ENCODE measurements at regions not wholly inside any gene's neighbourhood (a gene's known extent, or its start where the extent isn't known, plus 50 kb on each side); places are given as distances from the start of the nearest gene placed in this dataset.

DNA sequence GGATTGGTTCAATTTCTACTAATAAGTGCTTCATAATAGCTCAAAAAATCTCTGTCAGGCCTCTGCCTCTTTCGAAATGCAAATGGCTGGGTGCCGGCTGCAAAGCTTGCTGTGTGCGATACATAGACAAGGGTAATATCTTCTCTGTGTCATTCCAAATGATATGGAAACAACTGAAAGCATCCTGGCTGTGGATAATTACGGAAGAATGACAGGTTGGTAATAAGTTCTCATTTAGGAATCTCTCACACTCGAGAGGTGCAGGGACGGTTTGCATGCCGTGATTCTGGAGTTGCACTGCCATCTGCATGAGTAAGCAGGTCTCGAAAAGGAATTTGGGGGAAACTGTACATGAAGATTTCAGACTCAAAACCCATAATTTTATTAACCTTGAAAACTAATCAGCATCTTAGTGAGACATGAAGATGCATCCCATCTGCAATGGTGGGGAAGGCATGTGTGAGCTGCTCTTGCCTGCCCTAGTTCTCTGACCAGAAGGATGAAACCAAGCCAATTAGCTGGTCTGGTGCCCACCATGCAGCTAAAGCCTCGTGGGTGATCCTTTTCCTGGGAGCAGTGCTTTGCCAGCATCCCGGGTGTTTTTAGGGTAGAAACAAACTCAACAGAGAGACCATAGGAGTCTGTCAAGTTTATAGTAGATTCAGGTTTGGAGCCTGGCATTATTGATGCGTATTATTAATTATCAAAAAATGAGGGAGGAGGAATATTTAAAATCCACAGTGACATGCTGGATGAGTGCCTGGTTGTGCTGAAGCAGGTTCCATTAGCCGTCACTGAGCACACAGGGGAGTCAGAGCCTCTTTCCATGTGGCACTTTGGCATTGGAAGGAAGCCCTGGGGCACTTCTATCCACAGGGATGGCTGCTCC is 503.6 kb upstream of the MGMT start:
- no peak overlapping the region for H3K4me3 ChIP-seq
- intact Hi-C loops (cut with DNase I): no loop called here
- H3K27ac ChIP-seq: no peak overlapping the region
- no peaks in the 10 kb centered on the region for H3K27me3 ChIP-seq
- H3K4me1 ChIP-seq (ENCODE audit: insufficient read depth): no peaks in the 10 kb centered on the region
- no peaks in the 10 kb centered on the region for H3K9me3 ChIP-seq
- TF ChIP-seq EP300 (IDR thresholded peaks at IDR 0.05): no peak
- no peak for TF ChIP-seq CTCF (IDR thresholded peaks at IDR 0.05)
- TF ChIP-seq POLR2A (IDR thresholded peaks at IDR 0.05): no peak
- WGBS, 3 donors: 78 to 82% (median 80%) methylated on average over 12 of the region's 12 CpGs
- no peak for DNase-seq
- no peaks in the 10 kb centered on the region for H3K36me3 ChIP-seq

- Histone ChIP-seq H3K27ac (no peak overlapping the region), H3K4me3 (no peak overlapping the region), H3K36me3 (no peaks in the 10 kb centered on the region), H3K9me3 (no peaks in the 10 kb centered on the region), H3K4me1 (ENCODE audit: insufficient read depth) (no peaks in the 10 kb centered on the region), H3K27me3 (no peaks in the 10 kb centered on the region)
- WGBS, 3 donors: 60 to 61% (median 61%) methylated on average over 3 of the region's 3 CpGs
- TF ChIP-seq CTCF (IDR thresholded peaks at IDR 0.05) (no peak), POLR2A (IDR thresholded peaks at IDR 0.05) (no peak)
- no peak for DNase-seq
- intact Hi-C loops (cut with DNase I): no loop called here
Measured at GRCh38 chr10:128964100-128964403, 503.0 kb upstream of the MGMT start.

- Histone ChIP-seq H3K27ac (no peak overlapping the region), H3K9me3 (no peaks in the 10 kb centered on the region), H3K27me3 (no peaks in the 10 kb centered on the region), H3K4me3 (no peak overlapping the region), H3K4me1 (ENCODE audit: insufficient read depth) (no peaks in the 10 kb centered on the region), H3K36me3 (no peaks in the 10 kb centered on the region)
- TF ChIP-seq POLR2A (IDR thresholded peaks at IDR 0.05) (no peak), CTCF (IDR thresholded peaks at IDR 0.05) (no peak), EP300 (IDR thresholded peaks at IDR 0.05) (no peak)
- 88 to 89% (median 88%) methylated on average over 11 of the region's 11 CpGs for WGBS, 3 donors
- no peak for DNase-seq
- intact Hi-C loops (cut with DNase I): no loop called here
Measured at GRCh38 chr10:128967980-128968756, 498.9 kb upstream of the MGMT start.

- H3K27ac ChIP-seq: no peak overlapping the region
- H3K4me1 ChIP-seq (ENCODE audit: insufficient read depth): no peaks in the 10 kb centered on the region
- no peak for DNase-seq
- no peak overlapping the region for H3K4me3 ChIP-seq
- H3K9me3 ChIP-seq: no peaks in the 10 kb centered on the region
- intact Hi-C loops (cut with DNase I): no loop called here
- TF ChIP-seq CTCF (IDR thresholded peaks at IDR 0.05): no peak
- no peak for TF ChIP-seq EP300 (IDR thresholded peaks at IDR 0.05)
- TF ChIP-seq POLR2A (IDR thresholded peaks at IDR 0.05): no peak
- H3K36me3 ChIP-seq: no peaks in the 10 kb centered on the region
- H3K27me3 ChIP-seq: no peaks in the 10 kb centered on the region
- WGBS, 3 donors: 8 to 42% (median 15%) methylated on average over 11 of the region's 11 CpGs
Measured at GRCh38 chr10:128969551-128969950, 497.5 kb upstream of the MGMT start.

Measured in ovary (tissue), 7 donors.